ENCODE measurements at regions not wholly inside any gene's neighbourhood (a gene's known extent, or its start where the extent isn't known, plus 50 kb on each side); places are given as distances from the start of the nearest gene placed in this dataset.
"Not testable (repeated sequence)": the region's sequence is repeated elsewhere in the genome, so short reads cannot be mapped to it uniquely, and the experiment has no call there.

GRCh38 chr10:91745090-91745831, 53.0 kb upstream of the TNKS2 start:
- no peak for DNase-seq

GRCh38 chr10:91743465-91743864, 54.8 kb upstream of the TNKS2 start:
- DNase-seq: no peak

GRCh38 chr10:91742229-91742628, 56.0 kb upstream of the TNKS2 start:
- no peak for DNase-seq

GRCh38 chr10:91741356-91741755, 56.9 kb upstream of the TNKS2 start:
- no peak for DNase-seq

- no peak for DNase-seq
These were observed 57.8 kb upstream of the TNKS2 start for GRCh38 chr10:91740353-91740924.

- DNase-seq: not testable (repeated sequence)
These were observed 66.0 kb upstream of the TNKS2 start for GRCh38 chr10:91732265-91732664.

- DNase-seq: not testable (repeated sequence)
These were observed 68.9 kb upstream of the TNKS2 start for GRCh38 chr10:91729339-91729738.

- DNase-seq: no peak
These were observed 71.9 kb upstream of the TNKS2 start for GRCh38 chr10:91726355-91726754.

GRCh38 chr10:91724933-91725332, 73.3 kb upstream of the TNKS2 start:
- no peak for DNase-seq

GRCh38 chr10:91713461-91714072, 80.7 kb upstream of the PPP1R3C start:
- DNase-seq: no peak

GRCh38 chr10:91711885-91712680, 79.2 kb upstream of the PPP1R3C start:
- DNase-seq: no peak

GRCh38 chr10:91709394-91709798, 76.5 kb upstream of the PPP1R3C start:
- peak; percentile 31 for DNase-seq

GRCh38 chr10:91708174-91708861, 75.4 kb upstream of the PPP1R3C start:
- no peak for DNase-seq

- no peak for DNase-seq
These were observed 74.4 kb upstream of the PPP1R3C start for GRCh38 chr10:91707236-91707635.

GRCh38 chr10:91705948-91706670, 73.2 kb upstream of the PPP1R3C start:
- no peak for DNase-seq

- DNase-seq: no peak
These were observed 69.7 kb upstream of the PPP1R3C start for GRCh38 chr10:91702620-91703019.

- DNase-seq: no peak
These were observed 68.0 kb upstream of the PPP1R3C start for GRCh38 chr10:91700788-91701444.

- DNase-seq: no peak
These were observed 67.4 kb upstream of the PPP1R3C start for GRCh38 chr10:91700273-91700672.

- no peak for DNase-seq
These were observed 65.4 kb upstream of the PPP1R3C start for GRCh38 chr10:91698258-91698657.

GRCh38 chr10:91694170-91694794, 61.4 kb upstream of the PPP1R3C start:
- no peak for DNase-seq

- DNase-seq: no peak
These were observed 59.1 kb upstream of the PPP1R3C start for GRCh38 chr10:91691981-91692380.
